ENCODE measurements at regions not wholly inside any gene's neighbourhood (a gene's known extent, or its start where the extent isn't known, plus 50 kb on each side); places are given as distances from the start of the nearest gene placed in this dataset.

DNA sequence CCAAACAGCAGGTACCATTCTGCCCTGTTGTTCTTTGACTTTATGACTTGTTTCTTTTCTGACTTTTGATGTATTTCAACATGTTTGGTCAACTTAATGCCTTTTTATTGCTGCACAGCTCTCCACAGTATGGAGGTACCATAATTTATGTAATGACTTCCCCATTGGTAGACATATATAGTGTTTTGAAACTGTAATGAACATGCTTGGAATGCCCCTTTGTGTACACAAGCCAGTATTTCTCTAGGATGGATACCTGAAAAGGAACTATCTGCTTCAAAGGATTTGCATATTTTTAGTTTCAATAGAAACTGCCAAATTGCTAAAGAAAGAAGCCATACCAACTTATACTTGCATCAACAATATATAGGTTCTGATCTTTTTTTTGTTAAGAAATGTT, 66.1 kb downstream of the NOG start:
- no peak for ATAC-seq
- TF ChIP-seq ISL1 (CRISPR knock-in tag; IDR thresholded peaks at IDR 0.05) (no peak), TOX (CRISPR knock-in tag; IDR thresholded peaks at IDR 0.05; ENCODE audit: borderline replicate concordance) (no peak), ESRRG (CRISPR knock-in tag; IDR thresholded peaks at IDR 0.05) (no peak), SNAI2 (CRISPR knock-in tag; IDR thresholded peaks at IDR 0.05) (no peak), ZNF8 (CRISPR knock-in tag; IDR thresholded peaks at IDR 0.05) (no peak), ZFP3 (CRISPR knock-in tag; IDR thresholded peaks at IDR 0.05) (no peak), OSR1 (CRISPR knock-in tag; IDR thresholded peaks at IDR 0.05) (no peak), ARNTL (CRISPR knock-in tag; IDR thresholded peaks at IDR 0.05; ENCODE audit: borderline replicate concordance, low read depth) (no peak), RARB (CRISPR knock-in tag; IDR thresholded peaks at IDR 0.05) (no peak)
- TF ChIP-seq, protein P1, sequence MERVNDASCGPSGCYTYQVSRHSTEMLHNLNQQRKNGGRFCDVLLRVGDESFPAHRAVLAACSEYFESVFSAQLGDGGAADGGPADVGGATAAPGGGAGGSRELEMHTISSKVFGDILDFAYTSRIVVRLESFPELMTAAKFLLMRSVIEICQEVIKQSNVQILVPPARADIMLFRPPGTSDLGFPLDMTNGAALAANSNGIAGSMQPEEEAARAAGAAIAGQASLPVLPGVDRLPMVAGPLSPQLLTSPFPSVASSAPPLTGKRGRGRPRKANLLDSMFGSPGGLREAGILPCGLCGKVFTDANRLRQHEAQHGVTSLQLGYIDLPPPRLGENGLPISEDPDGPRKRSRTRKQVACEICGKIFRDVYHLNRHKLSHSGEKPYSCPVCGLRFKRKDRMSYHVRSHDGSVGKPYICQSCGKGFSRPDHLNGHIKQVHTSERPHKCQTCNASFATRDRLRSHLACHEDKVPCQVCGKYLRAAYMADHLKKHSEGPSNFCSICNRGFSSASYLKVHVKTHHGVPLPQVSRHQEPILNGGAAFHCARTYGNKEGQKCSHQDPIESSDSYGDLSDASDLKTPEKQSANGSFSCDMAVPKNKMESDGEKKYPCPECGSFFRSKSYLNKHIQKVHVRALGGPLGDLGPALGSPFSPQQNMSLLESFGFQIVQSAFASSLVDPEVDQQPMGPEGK (CRISPR knock-in tag; IDR thresholded peaks at IDR 0.05; ENCODE audit: borderline replicate concordance), result no peak

DNA sequence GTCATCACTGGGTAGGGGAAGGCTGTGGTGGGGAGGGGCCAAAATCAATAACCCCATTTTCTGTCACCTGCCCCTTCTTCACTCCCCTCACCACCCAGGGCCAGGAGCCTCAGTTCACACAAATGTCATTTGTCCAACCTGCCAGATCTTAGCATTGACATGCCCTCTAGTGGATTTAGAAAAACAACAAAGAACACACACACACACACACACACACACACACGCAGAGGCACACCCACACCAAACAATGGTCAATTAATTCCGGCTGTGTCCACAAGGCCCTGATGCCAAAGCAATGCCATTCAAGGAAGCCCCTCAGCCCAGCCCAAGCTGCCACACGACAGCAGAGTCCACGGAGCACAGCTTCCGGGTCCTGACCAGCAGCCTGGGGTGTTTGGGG, 68.4 kb downstream of the NOG start:
- no peak for TF ChIP-seq CSRNP3 (CRISPR knock-in tag; IDR thresholded peaks at IDR 0.05)
- no peak for TF ChIP-seq ARNTL (CRISPR knock-in tag; IDR thresholded peaks at IDR 0.05; ENCODE audit: borderline replicate concordance, low read depth)
- TF ChIP-seq TOX (CRISPR knock-in tag; IDR thresholded peaks at IDR 0.05; ENCODE audit: borderline replicate concordance), result no peak
- no peak for TF ChIP-seq GLIS3 (CRISPR knock-in tag; IDR thresholded peaks at IDR 0.05)
- TF ChIP-seq ISL1 (CRISPR knock-in tag; IDR thresholded peaks at IDR 0.05), result no peak
- no peak for TF ChIP-seq ZFP3 (CRISPR knock-in tag; IDR thresholded peaks at IDR 0.05)
- TF ChIP-seq ZNF565 (CRISPR knock-in tag; conservative IDR thresholded peaks at IDR 0.05; ENCODE audit: low read depth), result no peak
- no peak for TF ChIP-seq ZNF70 (CRISPR knock-in tag; IDR thresholded peaks at IDR 0.05)
- no peak for TF ChIP-seq SNAI2 (CRISPR knock-in tag; IDR thresholded peaks at IDR 0.05)
- TF ChIP-seq TCF4 (CRISPR knock-in tag; IDR thresholded peaks at IDR 0.05; ENCODE audit: borderline replicate concordance), result no peak
- no peak for TF ChIP-seq ZFP30 (CRISPR knock-in tag; IDR thresholded peaks at IDR 0.05)
- no peak for TF ChIP-seq CSDC2 (CRISPR knock-in tag; IDR thresholded peaks at IDR 0.05)
- no peak for TF ChIP-seq ESRRG (CRISPR knock-in tag; IDR thresholded peaks at IDR 0.05)
- TF ChIP-seq, protein P2, sequence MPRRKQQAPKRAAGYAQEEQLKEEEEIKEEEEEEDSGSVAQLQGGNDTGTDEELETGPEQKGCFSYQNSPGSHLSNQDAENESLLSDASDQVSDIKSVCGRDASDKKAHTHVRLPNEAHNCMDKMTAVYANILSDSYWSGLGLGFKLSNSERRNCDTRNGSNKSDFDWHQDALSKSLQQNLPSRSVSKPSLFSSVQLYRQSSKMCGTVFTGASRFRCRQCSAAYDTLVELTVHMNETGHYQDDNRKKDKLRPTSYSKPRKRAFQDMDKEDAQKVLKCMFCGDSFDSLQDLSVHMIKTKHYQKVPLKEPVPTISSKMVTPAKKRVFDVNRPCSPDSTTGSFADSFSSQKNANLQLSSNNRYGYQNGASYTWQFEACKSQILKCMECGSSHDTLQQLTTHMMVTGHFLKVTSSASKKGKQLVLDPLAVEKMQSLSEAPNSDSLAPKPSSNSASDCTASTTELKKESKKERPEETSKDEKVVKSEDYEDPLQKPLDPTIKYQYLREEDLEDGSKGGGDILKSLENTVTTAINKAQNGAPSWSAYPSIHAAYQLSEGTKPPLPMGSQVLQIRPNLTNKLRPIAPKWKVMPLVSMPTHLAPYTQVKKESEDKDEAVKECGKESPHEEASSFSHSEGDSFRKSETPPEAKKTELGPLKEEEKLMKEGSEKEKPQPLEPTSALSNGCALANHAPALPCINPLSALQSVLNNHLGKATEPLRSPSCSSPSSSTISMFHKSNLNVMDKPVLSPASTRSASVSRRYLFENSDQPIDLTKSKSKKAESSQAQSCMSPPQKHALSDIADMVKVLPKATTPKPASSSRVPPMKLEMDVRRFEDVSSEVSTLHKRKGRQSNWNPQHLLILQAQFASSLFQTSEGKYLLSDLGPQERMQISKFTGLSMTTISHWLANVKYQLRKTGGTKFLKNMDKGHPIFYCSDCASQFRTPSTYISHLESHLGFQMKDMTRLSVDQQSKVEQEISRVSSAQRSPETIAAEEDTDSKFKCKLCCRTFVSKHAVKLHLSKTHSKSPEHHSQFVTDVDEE (CRISPR knock-in tag; IDR thresholded peaks at IDR 0.05), result no peak
- TF ChIP-seq RARB (CRISPR knock-in tag; IDR thresholded peaks at IDR 0.05), result no peak
- no peak for TF ChIP-seq PPARA (CRISPR knock-in tag; IDR thresholded peaks at IDR 0.05; ENCODE audit: borderline replicate concordance)
- TF ChIP-seq ZNF8 (CRISPR knock-in tag; IDR thresholded peaks at IDR 0.05), result no peak
- TF ChIP-seq BACH2 (CRISPR knock-in tag; IDR thresholded peaks at IDR 0.05; ENCODE audit: borderline replicate concordance), result no peak
- TF ChIP-seq, protein P3, sequence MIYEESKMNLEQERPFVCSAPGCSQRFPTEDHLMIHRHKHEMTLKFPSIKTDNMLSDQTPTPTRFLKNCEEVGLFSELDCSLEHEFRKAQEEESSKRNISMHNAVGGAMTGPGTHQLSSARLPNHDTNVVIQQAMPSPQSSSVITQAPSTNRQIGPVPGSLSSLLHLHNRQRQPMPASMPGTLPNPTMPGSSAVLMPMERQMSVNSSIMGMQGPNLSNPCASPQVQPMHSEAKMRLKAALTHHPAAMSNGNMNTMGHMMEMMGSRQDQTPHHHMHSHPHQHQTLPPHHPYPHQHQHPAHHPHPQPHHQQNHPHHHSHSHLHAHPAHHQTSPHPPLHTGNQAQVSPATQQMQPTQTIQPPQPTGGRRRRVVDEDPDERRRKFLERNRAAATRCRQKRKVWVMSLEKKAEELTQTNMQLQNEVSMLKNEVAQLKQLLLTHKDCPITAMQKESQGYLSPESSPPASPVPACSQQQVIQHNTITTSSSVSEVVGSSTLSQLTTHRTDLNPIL (CRISPR knock-in tag; IDR thresholded peaks at IDR 0.05; ENCODE audit: low read depth), result no peak
- ATAC-seq, result no peak

DNA sequence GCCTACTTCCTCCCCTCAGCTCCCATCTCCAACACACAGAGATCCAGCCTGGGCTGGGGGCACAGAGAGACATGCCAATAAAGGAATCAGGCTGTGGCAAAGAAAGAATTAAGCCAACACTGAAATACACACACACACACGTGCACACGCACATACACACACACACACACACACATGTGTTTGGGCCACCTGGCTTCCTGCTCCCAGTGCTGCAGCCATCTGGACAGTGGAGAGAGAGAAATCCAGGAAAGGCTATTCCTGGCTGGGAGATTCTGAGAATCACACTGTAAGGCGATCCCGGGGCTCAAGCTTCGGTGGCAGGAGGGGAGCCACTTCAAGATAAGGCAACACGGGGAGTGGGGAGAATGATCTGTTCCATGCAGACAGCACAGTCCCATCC, 72.4 kb downstream of the NOG start:
- TF ChIP-seq RARB (CRISPR knock-in tag; IDR thresholded peaks at IDR 0.05) (no peak), SNAI2 (CRISPR knock-in tag; IDR thresholded peaks at IDR 0.05) (no peak), PPARA (CRISPR knock-in tag; IDR thresholded peaks at IDR 0.05; ENCODE audit: borderline replicate concordance) (no peak), ZC3H10 (CRISPR knock-in tag; IDR thresholded peaks at IDR 0.05) (no peak), TOX (CRISPR knock-in tag; IDR thresholded peaks at IDR 0.05; ENCODE audit: borderline replicate concordance) (no peak), ZNF565 (CRISPR knock-in tag; conservative IDR thresholded peaks at IDR 0.05; ENCODE audit: low read depth) (no peak), TCF4 (CRISPR knock-in tag; IDR thresholded peaks at IDR 0.05; ENCODE audit: borderline replicate concordance) (no peak), CSDC2 (CRISPR knock-in tag; IDR thresholded peaks at IDR 0.05) (no peak)
- TF ChIP-seq, protein P2 (CRISPR knock-in tag; IDR thresholded peaks at IDR 0.05), result no peak
- TF ChIP-seq, protein P3 (CRISPR knock-in tag; IDR thresholded peaks at IDR 0.05; ENCODE audit: low read depth), result no peak
- peak; percentile 38; the same call in 2 of the 3 replicates for ATAC-seq
